Upper lobe of right lung (tissue), 1 donor: ENCODE measurements at regions not wholly inside any gene's neighbourhood (a gene's known extent, or its start where the extent isn't known, plus 50 kb on each side); places are given as distances from the start of the nearest gene placed in this dataset.

Experiments
- ATAC-seq: fragments of 200-7000 bp; cut with Tn5 transposase; one replicate; pipeline ENCODE4 v1.9.1; 2020; ENCODE audit warnings: mild to moderate bottlenecking, moderate library complexity
- DNase-seq: peaks from one replicate; pipeline ENCODE4 v3.0.0-alpha.2; 2020
- H3K27ac ChIP-seq: fragments of 200-600 bp; one replicate; pipeline ENCODE4 v1.8.0; 2022
- H3K27me3 ChIP-seq: fragments of 200-600 bp; one replicate; pipeline ENCODE4 v1.8.0; 2022; ENCODE audit warnings: mild to moderate bottlenecking
- H3K36me3 ChIP-seq: fragments of 200-600 bp; one replicate; pipeline ENCODE4 v1.8.0; 2022
- H3K4me1 ChIP-seq: fragments of 200-600 bp; one replicate; pipeline ENCODE4 v1.8.0; 2022
- H3K4me3 ChIP-seq: fragments of 200-600 bp; one replicate; pipeline ENCODE4 v1.8.0; 2022; ENCODE audit warnings: mild to moderate bottlenecking
- H3K9me3 ChIP-seq: fragments of 200-600 bp; one replicate; pipeline ENCODE4 v1.8.0; 2022
- intact Hi-C: fragments of 100-400 bp; cut with DNase I; formaldehyde crosslinking; loops from one replicate; pipeline ENCODE4 v1.11.0; 2022
- TF ChIP-seq, protein P1 (sequence below): fragments of 200-600 bp; IDR thresholded peaks from one replicate; pipeline ENCODE4 v1.8.0; 2022; ENCODE audit warnings: antibody characterized with exemption
- donor health status: DM: no; HTN: yes; CAD: no; lungs with severe emphysema.

DNA sequence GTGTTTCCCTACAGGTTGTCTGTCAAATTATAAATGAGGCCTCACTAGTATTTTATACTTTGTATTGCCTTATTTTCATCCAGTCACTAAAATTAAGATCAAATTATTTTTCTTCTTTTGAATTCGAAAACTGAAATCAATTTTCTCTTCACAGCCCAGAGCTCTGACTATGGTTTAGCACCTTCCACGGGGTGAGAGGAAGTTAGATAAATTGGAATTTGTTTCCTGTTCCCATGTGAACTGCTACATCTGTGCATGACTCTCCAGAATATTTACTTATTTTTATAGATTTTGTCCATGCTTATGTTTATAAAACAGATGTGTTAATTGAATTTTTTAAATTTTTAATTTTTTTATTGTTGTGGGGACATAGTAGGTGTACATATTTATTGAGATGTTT lies 656.5 kb downstream of the IRS1 start:
- Histone ChIP-seq H3K36me3 (no peaks in the 10 kb centered on the region), H3K27ac (no peak overlapping the region), H3K9me3 (no peaks in the 10 kb centered on the region), H3K4me1 (no peaks in the 10 kb centered on the region), H3K4me3 (no peak overlapping the region), H3K27me3 (no peaks in the 10 kb centered on the region)
- DNase-seq (no peak), ATAC-seq (no peak)
- intact Hi-C loops, result no loop called here
- TF ChIP-seq, protein P1, sequence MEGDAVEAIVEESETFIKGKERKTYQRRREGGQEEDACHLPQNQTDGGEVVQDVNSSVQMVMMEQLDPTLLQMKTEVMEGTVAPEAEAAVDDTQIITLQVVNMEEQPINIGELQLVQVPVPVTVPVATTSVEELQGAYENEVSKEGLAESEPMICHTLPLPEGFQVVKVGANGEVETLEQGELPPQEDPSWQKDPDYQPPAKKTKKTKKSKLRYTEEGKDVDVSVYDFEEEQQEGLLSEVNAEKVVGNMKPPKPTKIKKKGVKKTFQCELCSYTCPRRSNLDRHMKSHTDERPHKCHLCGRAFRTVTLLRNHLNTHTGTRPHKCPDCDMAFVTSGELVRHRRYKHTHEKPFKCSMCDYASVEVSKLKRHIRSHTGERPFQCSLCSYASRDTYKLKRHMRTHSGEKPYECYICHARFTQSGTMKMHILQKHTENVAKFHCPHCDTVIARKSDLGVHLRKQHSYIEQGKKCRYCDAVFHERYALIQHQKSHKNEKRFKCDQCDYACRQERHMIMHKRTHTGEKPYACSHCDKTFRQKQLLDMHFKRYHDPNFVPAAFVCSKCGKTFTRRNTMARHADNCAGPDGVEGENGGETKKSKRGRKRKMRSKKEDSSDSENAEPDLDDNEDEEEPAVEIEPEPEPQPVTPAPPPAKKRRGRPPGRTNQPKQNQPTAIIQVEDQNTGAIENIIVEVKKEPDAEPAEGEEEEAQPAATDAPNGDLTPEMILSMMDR, result no peak

DNA sequence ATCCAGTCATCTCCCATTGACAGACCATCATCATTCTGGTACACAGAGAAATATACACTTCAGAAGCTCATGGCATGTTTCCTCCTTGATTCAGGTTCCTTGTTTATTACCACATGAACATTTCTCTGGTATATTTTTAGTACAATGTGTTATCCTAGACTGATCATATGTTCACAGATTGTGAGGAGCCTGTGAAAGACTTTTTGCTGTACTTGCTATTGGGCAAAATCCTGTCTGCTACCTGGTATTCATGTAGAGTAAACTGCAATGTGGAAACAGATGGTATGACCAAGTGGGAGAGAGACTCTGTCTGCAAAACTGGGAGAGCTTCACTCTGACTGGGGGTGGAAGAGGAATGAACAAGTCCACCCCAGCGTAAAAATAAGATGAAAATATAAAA lies 657.2 kb downstream of the IRS1 start:
- TF ChIP-seq, protein P1, result no peak
- Histone ChIP-seq H3K27me3 (no peaks in the 10 kb centered on the region), H3K27ac (no peak overlapping the region), H3K4me1 (no peaks in the 10 kb centered on the region), H3K36me3 (no peaks in the 10 kb centered on the region), H3K9me3 (no peaks in the 10 kb centered on the region), H3K4me3 (no peak overlapping the region)
- intact Hi-C loops, result no loop called here
- ATAC-seq, result no peak
- no peak for DNase-seq

DNA sequence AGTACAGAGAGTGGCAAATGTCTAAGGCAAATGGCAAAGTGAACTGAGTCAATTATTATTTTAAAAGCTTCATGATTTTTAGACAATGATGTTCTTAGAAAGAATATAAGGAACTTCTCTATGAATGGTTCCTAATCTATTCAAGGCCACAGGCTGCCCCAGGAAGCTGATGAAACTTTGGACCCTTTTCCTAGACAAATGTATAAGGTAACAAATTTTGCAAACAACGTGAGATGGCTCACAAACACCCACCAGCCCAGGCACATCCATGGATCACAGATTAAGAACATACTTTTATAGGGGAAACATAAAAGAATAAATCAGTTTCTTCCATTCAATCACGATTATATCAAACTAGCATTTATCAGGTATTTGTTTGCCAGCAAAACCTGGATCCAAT lies 659.0 kb downstream of the IRS1 start:
- ATAC-seq (no peak), DNase-seq (no peak)
- Histone ChIP-seq H3K4me1 (no peaks in the 10 kb centered on the region), H3K4me3 (no peak overlapping the region), H3K36me3 (no peaks in the 10 kb centered on the region), H3K27me3 (no peaks in the 10 kb centered on the region), H3K9me3 (no peaks in the 10 kb centered on the region), H3K27ac (no peak overlapping the region)
- intact Hi-C loops, result no loop called here
- TF ChIP-seq, protein P1, result no peak

DNA sequence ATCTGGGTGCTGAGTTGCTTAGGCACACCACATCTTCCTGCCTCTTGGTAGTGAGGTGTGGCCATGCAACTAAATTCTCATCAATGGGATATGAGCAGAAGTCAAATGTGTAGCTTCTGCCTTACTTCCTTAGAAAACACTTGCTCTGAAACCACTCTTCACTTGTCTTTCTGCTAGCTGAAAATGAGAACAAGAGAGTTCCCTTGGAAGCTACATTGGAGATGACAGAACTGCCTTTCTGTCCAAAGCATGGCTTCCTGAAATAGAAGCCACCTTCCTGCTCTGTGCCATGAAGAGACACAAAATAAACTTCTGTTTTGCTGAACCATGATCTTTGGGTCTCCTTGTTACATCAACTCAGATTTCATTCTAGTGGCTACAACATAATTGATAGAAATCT lies 659.9 kb downstream of the IRS1 start:
- no peaks in the 10 kb centered on the region for H3K4me1 ChIP-seq
- no peak overlapping the region for H3K27ac ChIP-seq
- no peak for ATAC-seq
- H3K27me3 ChIP-seq, result no peaks in the 10 kb centered on the region
- no peak overlapping the region for H3K4me3 ChIP-seq
- intact Hi-C loops, result no loop called here
- H3K9me3 ChIP-seq, result no peaks in the 10 kb centered on the region
- DNase-seq, result no peak
- TF ChIP-seq, protein P1, result no peak
- H3K36me3 ChIP-seq, result no peaks in the 10 kb centered on the region

DNA sequence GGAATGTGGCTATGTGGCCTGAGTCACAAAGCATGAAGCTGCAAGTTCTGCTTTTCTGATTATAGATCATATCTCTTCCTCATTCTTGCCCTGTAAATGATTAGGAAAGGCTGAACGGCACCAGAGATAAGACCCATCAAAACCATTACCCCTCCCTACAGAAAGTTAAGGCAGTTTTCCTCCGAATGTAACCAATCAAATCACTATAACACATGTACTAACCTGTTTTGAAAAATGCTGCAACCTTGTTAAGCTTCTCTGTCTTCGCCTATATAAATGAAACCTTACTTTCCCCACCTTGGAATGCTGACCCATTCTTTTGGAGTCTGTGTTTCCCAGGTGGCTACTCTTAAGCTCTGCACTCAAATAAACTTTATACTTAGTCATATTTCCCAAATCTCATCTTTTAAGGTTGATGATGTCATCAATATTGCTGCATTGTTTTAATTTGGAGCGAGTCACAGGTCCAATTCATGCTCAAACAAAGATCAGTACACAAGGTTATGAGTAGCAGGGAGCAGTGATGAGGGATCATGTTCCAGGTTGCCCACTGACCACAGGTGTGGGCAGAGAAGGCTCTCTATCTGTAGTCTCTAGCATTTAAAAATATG lies 662.3 kb downstream of the IRS1 start:
- Histone ChIP-seq H3K4me3 (no peak overlapping the region), H3K27me3 (no peaks in the 10 kb centered on the region), H3K27ac (no peak overlapping the region), H3K36me3 (no peaks in the 10 kb centered on the region), H3K4me1 (no peaks in the 10 kb centered on the region), H3K9me3 (no peaks in the 10 kb centered on the region)
- TF ChIP-seq, protein P1, result no peak
- ATAC-seq (peak; percentile 70), DNase-seq (no peak)
- intact Hi-C loops, result no loop called here

DNA sequence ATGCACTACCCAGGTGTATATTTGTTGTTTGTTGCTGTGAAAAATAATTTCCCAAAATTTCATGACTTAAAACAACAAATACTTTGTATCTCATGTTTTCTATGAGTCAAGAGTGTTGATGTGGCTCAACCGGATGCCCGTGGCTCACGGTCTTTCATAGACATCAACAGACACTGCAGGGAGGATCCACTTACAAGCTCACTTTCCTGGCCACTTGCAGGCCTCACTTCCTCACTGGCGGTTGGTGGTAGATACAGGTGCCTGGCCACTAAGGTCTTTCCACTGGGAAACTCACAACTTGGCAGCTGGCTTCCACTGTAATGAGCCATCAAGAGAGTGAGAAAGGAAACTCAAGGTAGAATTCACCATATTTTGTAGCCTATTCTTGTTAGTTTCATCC lies 662.9 kb downstream of the IRS1 start:
- TF ChIP-seq, protein P1, result no peak
- DNase-seq (no peak), ATAC-seq (peak; percentile 59)
- H3K9me3 ChIP-seq, result no peaks in the 10 kb centered on the region
- H3K4me3 ChIP-seq, result no peak overlapping the region
- no peaks in the 10 kb centered on the region for H3K36me3 ChIP-seq
- no peaks in the 10 kb centered on the region for H3K27me3 ChIP-seq
- no peak overlapping the region for H3K27ac ChIP-seq
- H3K4me1 ChIP-seq, result no peaks in the 10 kb centered on the region
- intact Hi-C loops, result no loop called here
